Activated CD8-positive, alpha-beta T cell treated with anti-CD3 and anti-CD28 coated beads for 36 hours (primary cell): ENCODE measurements at regions not wholly inside any gene's neighbourhood (a gene's known extent, or its start where the extent isn't known, plus 50 kb on each side); places are given as distances from the start of the nearest gene placed in this dataset.
"Not testable (repeated sequence)": the region's sequence is repeated elsewhere in the genome, so short reads cannot be mapped to it uniquely, and the experiment has no call there.

Experiments used
- ATAC-seq: fragments of 200-7000 bp; cut with Tn5 transposase; one replicate; pipeline ENCODE4 v1.10.0; 2021; ENCODE audit warnings: mild to moderate bottlenecking, moderate library complexity
- CTCF ChIA-PET: fragments of 350-600 bp; sonication (Branson Sonifier 250); formaldehyde crosslinking; loops from one replicate; lab custom pipeline; 2021; ENCODE audit warnings: antibody characterized with exemption; lab: Charles Lee
- POLR2A ChIA-PET: fragments of 350-600 bp; sonication (Branson Sonifier 250); formaldehyde crosslinking; loops from one replicate; lab custom pipeline; 2021; ENCODE audit warnings: antibody characterized with exemption; lab: Charles Lee
- DNase-seq: peaks from one replicate; pipeline ENCODE4 v3.0.0-alpha.2; 2020
- H3K27ac Mint-ChIP-seq: one replicate; pipeline ENCODE4 v1.8.0; 2021; ENCODE audit warnings: mild to moderate bottlenecking, mixed read lengths
- H3K27me3 Mint-ChIP-seq: one replicate; pipeline ENCODE4 v1.8.0; 2021; ENCODE audit warnings: mixed read lengths
- H3K36me3 Mint-ChIP-seq: one replicate; pipeline ENCODE4 v1.8.0; 2021; ENCODE audit warnings: low read depth, mixed read lengths
- H3K4me1 Mint-ChIP-seq: one replicate; pipeline ENCODE4 v1.8.0; 2021; ENCODE audit warnings: low read depth, mixed read lengths
- H3K4me3 Mint-ChIP-seq: one replicate; pipeline ENCODE4 v1.8.0; 2021; ENCODE audit warnings: mild to moderate bottlenecking, moderate library complexity, mixed read lengths
- H3K9me3 Mint-ChIP-seq: one replicate; pipeline ENCODE4 v1.8.0; 2021; ENCODE audit warnings: mixed read lengths
- intact Hi-C: fragments of 100-400 bp; cut with micrococcal nuclease; formaldehyde crosslinking; loops from one replicate; pipeline ENCODE4 v1.10.0; 2022
- TF ChIP-seq, protein P1 (sequence below): fragments of 200-600 bp; IDR thresholded peaks from one replicate; pipeline ENCODE4 v1.8.0; 2022; ENCODE audit warnings: antibody characterized with exemption, mild to moderate bottlenecking

- CTCF ChIA-PET, ATAC-seq: not testable (repeated sequence)
These were observed 54.0 kb upstream of the WWC2 start for GRCh38 chr4:183044924-183045640.

DNA sequence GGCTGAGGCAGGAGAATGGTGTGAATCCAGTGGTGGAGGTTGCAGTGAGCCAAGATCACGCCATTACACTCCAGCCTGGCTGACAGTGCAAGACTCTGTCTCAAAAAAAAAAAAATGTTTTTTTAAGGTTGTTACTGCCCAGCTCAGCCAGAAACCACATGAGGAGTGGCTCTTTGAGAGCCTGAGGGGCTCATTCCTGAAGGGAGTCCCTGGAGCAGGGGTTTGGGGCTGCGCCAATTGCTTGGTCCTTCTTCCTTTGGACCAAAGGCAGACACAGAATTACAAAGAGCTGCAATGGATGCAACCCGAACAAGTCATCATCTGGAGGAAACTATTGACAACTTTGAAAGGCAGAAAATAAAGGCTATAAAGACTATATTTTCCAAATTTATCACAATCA is 60.6 kb upstream of the WWC2 start:
- TF ChIP-seq, protein P1, sequence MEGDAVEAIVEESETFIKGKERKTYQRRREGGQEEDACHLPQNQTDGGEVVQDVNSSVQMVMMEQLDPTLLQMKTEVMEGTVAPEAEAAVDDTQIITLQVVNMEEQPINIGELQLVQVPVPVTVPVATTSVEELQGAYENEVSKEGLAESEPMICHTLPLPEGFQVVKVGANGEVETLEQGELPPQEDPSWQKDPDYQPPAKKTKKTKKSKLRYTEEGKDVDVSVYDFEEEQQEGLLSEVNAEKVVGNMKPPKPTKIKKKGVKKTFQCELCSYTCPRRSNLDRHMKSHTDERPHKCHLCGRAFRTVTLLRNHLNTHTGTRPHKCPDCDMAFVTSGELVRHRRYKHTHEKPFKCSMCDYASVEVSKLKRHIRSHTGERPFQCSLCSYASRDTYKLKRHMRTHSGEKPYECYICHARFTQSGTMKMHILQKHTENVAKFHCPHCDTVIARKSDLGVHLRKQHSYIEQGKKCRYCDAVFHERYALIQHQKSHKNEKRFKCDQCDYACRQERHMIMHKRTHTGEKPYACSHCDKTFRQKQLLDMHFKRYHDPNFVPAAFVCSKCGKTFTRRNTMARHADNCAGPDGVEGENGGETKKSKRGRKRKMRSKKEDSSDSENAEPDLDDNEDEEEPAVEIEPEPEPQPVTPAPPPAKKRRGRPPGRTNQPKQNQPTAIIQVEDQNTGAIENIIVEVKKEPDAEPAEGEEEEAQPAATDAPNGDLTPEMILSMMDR: no peak
- Mint-ChIP-seq H3K4me1 (no peaks in the 10 kb centered on the region), H3K4me3 (no peak overlapping the region), H3K27ac (no peak overlapping the region), H3K9me3 (no peaks in the 10 kb centered on the region), H3K27me3 (peaks cover 10% of the 10 kb centered on the region), H3K36me3 (no peaks in the 10 kb centered on the region)
- ChIA-PET CTCF (no interaction called here), POLR2A (no interaction called here)
- ATAC-seq (no peak), DNase-seq (no peak)
- intact Hi-C loops: no loop called here

More at GRCh38 chr4:183044924-183045640, 54.0 kb upstream of the WWC2 start:
- POLR2A ChIA-PET, H3K4me3 Mint-ChIP-seq, H3K36me3 Mint-ChIP-seq, H3K27ac Mint-ChIP-seq, H3K4me1 Mint-ChIP-seq, intact Hi-C loops, DNase-seq, H3K9me3 Mint-ChIP-seq: not testable (repeated sequence)
- peaks cover 12% of the 10 kb centered on the region for H3K27me3 Mint-ChIP-seq

DNA sequence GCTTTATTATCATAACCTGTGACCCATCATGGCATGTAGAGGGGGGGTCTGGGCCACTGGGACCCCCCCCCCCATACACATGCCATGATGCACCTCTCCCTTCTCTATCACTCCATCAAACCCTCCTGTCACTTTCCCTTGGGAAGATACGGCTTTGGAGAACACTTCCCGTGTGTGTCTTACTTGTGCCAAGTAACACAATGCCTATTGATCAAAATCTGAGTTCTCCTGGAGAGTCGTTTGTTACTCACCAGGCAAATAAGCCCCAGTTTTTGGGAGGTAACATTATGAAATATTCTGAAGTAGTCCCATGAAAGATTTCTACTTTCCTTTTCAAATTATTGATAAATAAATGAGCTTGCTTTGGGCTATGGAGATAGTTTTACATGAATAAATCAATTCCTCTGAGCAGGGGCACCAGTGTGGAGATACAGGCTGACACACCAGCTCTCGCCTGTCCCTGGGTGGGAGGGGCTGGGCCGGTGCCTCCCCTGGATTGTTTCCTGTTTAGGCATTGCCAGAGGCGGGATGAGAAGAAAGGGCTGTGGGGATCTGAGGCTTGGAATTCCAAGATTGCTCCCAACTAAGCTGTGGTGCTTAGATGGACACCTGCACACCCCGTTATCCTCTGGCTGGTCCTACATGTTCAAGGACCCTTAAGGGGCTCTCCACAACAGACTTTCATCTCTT is 63.2 kb upstream of the WWC2 start:
- intact Hi-C loops: no loop called here
- ChIA-PET POLR2A (no interaction called here), CTCF (no interaction called here)
- Mint-ChIP-seq H3K4me3 (no peak overlapping the region), H3K27me3 (peaks cover 10% of the 10 kb centered on the region), H3K9me3 (no peaks in the 10 kb centered on the region), H3K4me1 (no peaks in the 10 kb centered on the region), H3K36me3 (no peaks in the 10 kb centered on the region), H3K27ac (no peak overlapping the region)
- DNase-seq (no peak), ATAC-seq (no peak)
- TF ChIP-seq, protein P1: no peak

DNA sequence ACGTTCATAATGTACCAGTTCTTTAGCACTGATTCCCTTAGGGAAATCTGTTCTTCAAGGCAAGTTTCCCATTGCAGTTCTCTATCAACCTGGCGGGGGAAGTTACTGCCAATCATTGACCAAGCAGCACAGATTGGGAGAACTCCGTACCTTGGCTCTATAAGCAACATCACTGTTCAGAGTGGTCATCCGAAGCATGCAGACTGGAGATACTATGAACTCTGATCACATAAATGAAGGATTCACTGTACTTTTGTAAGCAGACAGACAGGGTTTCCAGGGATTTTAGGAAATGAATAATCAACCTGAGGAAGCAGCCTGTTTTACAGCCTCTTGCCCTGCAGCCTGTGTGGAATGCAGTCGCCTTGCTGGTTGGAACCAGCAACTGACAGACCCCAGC is 63.8 kb upstream of the WWC2 start:
- no peak overlapping the region for H3K4me3 Mint-ChIP-seq
- ChIA-PET POLR2A (no interaction called here), CTCF (no interaction called here)
- H3K27ac Mint-ChIP-seq: no peak overlapping the region
- peaks cover 10% of the 10 kb centered on the region for H3K27me3 Mint-ChIP-seq
- intact Hi-C loops: no loop called here
- TF ChIP-seq, protein P1: no peak
- H3K36me3 Mint-ChIP-seq: no peaks in the 10 kb centered on the region
- no peaks in the 10 kb centered on the region for H3K4me1 Mint-ChIP-seq
- DNase-seq (no peak), ATAC-seq (no peak)
- H3K9me3 Mint-ChIP-seq: no peaks in the 10 kb centered on the region

GRCh38 chr4:183030823-183031222 is 68.2 kb upstream of the WWC2 start:
- ChIA-PET CTCF (interaction anchor here (1.7 kb wide), 1 partner anchor 43 kb away, joined by 5 read pairs; no protein-coding TSS in a partner anchor), POLR2A (no interaction called here)
- no peak for ATAC-seq
- H3K4me3 Mint-ChIP-seq: no peak overlapping the region
- no peak for DNase-seq
- intact Hi-C loops: no loop called here
- H3K9me3 Mint-ChIP-seq: no peaks in the 10 kb centered on the region
- no peaks in the 10 kb centered on the region for H3K36me3 Mint-ChIP-seq
- TF ChIP-seq, protein P1: no peak
- no peaks in the 10 kb centered on the region for H3K4me1 Mint-ChIP-seq
- peaks cover 11% of the 10 kb centered on the region for H3K27me3 Mint-ChIP-seq
- no peak overlapping the region for H3K27ac Mint-ChIP-seq
